Smooth muscle cell (in vitro differentiated cells): ENCODE measurements at regions not wholly inside any gene's neighbourhood (a gene's known extent, or its start where the extent isn't known, plus 50 kb on each side); places are given as distances from the start of the nearest gene placed in this dataset.

Experiments
- DNase-seq: peaks from one replicate; lab custom pipeline; 2025; ENCODE audit not compliant: unreplicated experiment; lab: John Stamatoyannopoulos, UW
- H2AFZ ChIP-seq: fragments of 200-600 bp; sonication (generic); 2 replicates; pipeline ENCODE4 v1.6.0; 2016; ENCODE audit warnings: antibody characterized with exemption, low read depth, mild to moderate bottlenecking
- H3F3A ChIP-seq: fragments of 200-600 bp; sonication (generic); 2 replicates; pipeline ENCODE4 v1.6.0; 2017; ENCODE audit warnings: antibody characterized with exemption, low read depth
- H3K27ac ChIP-seq: fragments of 200-600 bp; sonication (generic); 2 replicates; pipeline ENCODE4 v1.5.1; 2016; ENCODE audit warnings: low read depth, mild to moderate bottlenecking
- H3K27me3 ChIP-seq: fragments of 200-600 bp; sonication (generic); 2 replicates; pipeline ENCODE4 v1.6.1; 2016; ENCODE audit warnings: low read depth, mild to moderate bottlenecking
- H3K36me3 ChIP-seq: fragments of 200-600 bp; sonication (generic); 2 replicates; pipeline ENCODE4 v1.5.1; 2016; ENCODE audit warnings: low read depth
- H3K4me1 ChIP-seq: fragments of 200-600 bp; sonication (generic); 2 replicates; pipeline ENCODE4 v1.5.1; 2016; ENCODE audit warnings: low read depth
- H3K4me2 ChIP-seq: fragments of 200-600 bp; sonication (generic); 2 replicates; pipeline ENCODE4 v1.6.0; 2016; ENCODE audit warnings: mild to moderate bottlenecking
- H3K4me3 ChIP-seq: fragments of 200-600 bp; sonication (generic); 2 replicates; pipeline ENCODE4 v1.5.1; 2016; ENCODE audit warnings: mild to moderate bottlenecking
- H3K79me2 ChIP-seq: fragments of 200-600 bp; sonication (generic); 2 replicates; pipeline ENCODE4 v1.6.0; 2016; ENCODE audit warnings: low read depth, mild to moderate bottlenecking
- H3K9ac ChIP-seq: fragments of 200-600 bp; sonication (generic); 2 replicates; pipeline ENCODE4 v1.6.0; 2016; ENCODE audit warnings: low read depth
- H3K9me3 ChIP-seq: fragments of 200-600 bp; sonication (generic); replicated peaks from 2 replicates; pipeline ENCODE4 v1.5.1; 2016; ENCODE audit warnings: low read depth
- H4K20me1 ChIP-seq: fragments of 200-600 bp; sonication (generic); 2 replicates; pipeline ENCODE4 v1.6.0; 2016; ENCODE audit warnings: low read depth
- CTCF ChIP-seq: fragments of 200-600 bp; sonication (generic); IDR thresholded peaks from 2 replicates; pipeline ENCODE4 v1.5.1; 2017; ENCODE audit warnings: borderline replicate concordance, mild to moderate bottlenecking, antibody characterized with exemption; ENCODE audit not compliant: insufficient read depth, poor library complexity, severe bottlenecking
- WGBS: methylation state at CpG from one replicate; pipeline ENCODE4 v1.1.7; 2016; ENCODE audit warnings: low lambda C conversion rate; 5-methylcytosine and 5-hydroxymethylcytosine counted together

GRCh38 chr14:83491091-83491490 is 1957.4 kb upstream of the SEL1L start:
- H3K36me3 ChIP-seq: no peaks in the 10 kb centered on the region
- no peak overlapping the region for H2AFZ ChIP-seq
- H3K9me3 ChIP-seq: no peaks in the 10 kb centered on the region
- no peak for TF ChIP-seq CTCF
- H3K4me2 ChIP-seq: no peak overlapping the region
- no peak for DNase-seq
- H3K4me1 ChIP-seq: peaks cover 6% of the 10 kb centered on the region
- 54% methylated on average over 2 of the region's 2 CpGs for WGBS
- H3K79me2 ChIP-seq: no peaks in the 10 kb centered on the region
- H4K20me1 ChIP-seq: no peaks in the 10 kb centered on the region
- H3K27ac ChIP-seq: no peak overlapping the region
- H3K4me3 ChIP-seq: no peak overlapping the region
- no peaks in the 10 kb centered on the region for H3K27me3 ChIP-seq
- H3K9ac ChIP-seq: no peak overlapping the region
- no peaks in the 10 kb centered on the region for H3F3A ChIP-seq

- no peak for DNase-seq
- Histone ChIP-seq H3K9me3 (no peaks in the 10 kb centered on the region), H3K9ac (no peak overlapping the region), H3K79me2 (no peaks in the 10 kb centered on the region), H2AFZ (no peak overlapping the region), H3K27me3 (no peaks in the 10 kb centered on the region), H3K4me3 (no peak overlapping the region), H4K20me1 (no peaks in the 10 kb centered on the region), H3F3A (no peaks in the 10 kb centered on the region), H3K27ac (no peak overlapping the region), H3K36me3 (no peaks in the 10 kb centered on the region), H3K4me2 (no peak overlapping the region), H3K4me1 (no peaks in the 10 kb centered on the region)
- no peak for TF ChIP-seq CTCF
- 30% methylated on average over 3 of the region's 3 CpGs for WGBS
Observed at GRCh38 chr14:83520837-83521236, 1987.2 kb upstream of the SEL1L start.

GRCh38 chr14:83529531-83529930 is 1995.9 kb upstream of the SEL1L start:
- Histone ChIP-seq H3K4me1 (no peaks in the 10 kb centered on the region), H3K9me3 (no peaks in the 10 kb centered on the region), H2AFZ (no peak overlapping the region), H3K4me3 (no peak overlapping the region), H3F3A (no peaks in the 10 kb centered on the region), H3K4me2 (no peak overlapping the region), H3K79me2 (no peaks in the 10 kb centered on the region), H4K20me1 (no peaks in the 10 kb centered on the region), H3K27ac (no peak overlapping the region), H3K36me3 (no peaks in the 10 kb centered on the region), H3K9ac (no peak overlapping the region), H3K27me3 (no peaks in the 10 kb centered on the region)
- no peak for TF ChIP-seq CTCF
- WGBS: 93% methylated on average over 2 of the region's 2 CpGs
- DNase-seq: no peak

- Histone ChIP-seq H3K4me3 (no peak overlapping the region), H3K4me1 (no peaks in the 10 kb centered on the region), H3K36me3 (no peaks in the 10 kb centered on the region), H2AFZ (peak overlapping the region; percentile 63), H3K9ac (no peak overlapping the region), H3K27ac (no peak overlapping the region), H3K9me3 (no peaks in the 10 kb centered on the region), H4K20me1 (no peaks in the 10 kb centered on the region), H3K27me3 (no peaks in the 10 kb centered on the region), H3F3A (no peaks in the 10 kb centered on the region), H3K4me2 (no peak overlapping the region), H3K79me2 (no peaks in the 10 kb centered on the region)
- no peak for TF ChIP-seq CTCF
- DNase-seq: no peak
Observed at GRCh38 chr14:83533734-83534133, 1996.2 kb upstream of the FLRT2 start.
